D721Med (cell line): ENCODE measurements at regions not wholly inside any gene's neighbourhood (a gene's known extent, or its start where the extent isn't known, plus 50 kb on each side); places are given as distances from the start of the nearest gene placed in this dataset.
"Not testable (repeated sequence)": the region's sequence is repeated elsewhere in the genome, so short reads cannot be mapped to it uniquely, and the experiment has no call there.

Source experiments
- DNase-seq: peaks from one replicate; pipeline ENCODE4 v3.0.0; 2011; ENCODE audit warnings: low spot score; ENCODE audit not compliant: insufficient read length
- FAIRE-seq: peaks from 2 replicates; lab custom pipeline; 2011; peaks lifted over from hg19 to GRCh38; lab: Jason Lieb, UNC
- CTCF ChIP-seq: IDR thresholded peaks from 2 replicates; pipeline ENCODE4 v1.5.1; 2012; ENCODE audit warnings: mild to moderate bottlenecking, control low read depth; ENCODE audit not compliant: insufficient read depth; ENCODE audit errors: missing control alignments

- FAIRE-seq (no peak), DNase-seq (no peak)
- no peak for TF ChIP-seq CTCF
Measured at GRCh38 chr2:55768991-55769390, 75.3 kb upstream of the PNPT1 start.

GRCh38 chr2:55766947-55767346, 73.3 kb upstream of the PNPT1 start:
- TF ChIP-seq CTCF, result no peak
- no peak for DNase-seq
- FAIRE-seq, result no peak

- DNase-seq, FAIRE-seq: not testable (repeated sequence)
Measured at GRCh38 chr2:55765708-55766107, 72.1 kb upstream of the PNPT1 start.

- no peak for TF ChIP-seq CTCF
- FAIRE-seq, result no peak
- DNase-seq, result no peak
Measured at GRCh38 chr2:55763721-55764120, 70.1 kb upstream of the PNPT1 start.

GRCh38 chr2:55761526-55761925, 67.9 kb upstream of the PNPT1 start:
- TF ChIP-seq CTCF, result no peak
- DNase-seq, result no peak
- no peak for FAIRE-seq

- FAIRE-seq, result no peak
- TF ChIP-seq CTCF, result no peak
- no peak for DNase-seq
Measured at GRCh38 chr2:55761024-55761423, 67.4 kb upstream of the PNPT1 start.

GRCh38 chr2:55760125-55760524, 66.5 kb upstream of the PNPT1 start:
- FAIRE-seq, result no peak
- TF ChIP-seq CTCF, result no peak

GRCh38 chr2:55759271-55759921, 65.8 kb upstream of the PNPT1 start:
- DNase-seq, result no peak
- TF ChIP-seq CTCF, result no peak
- FAIRE-seq, result no peak

More at GRCh38 chr2:55760125-55760524, 66.5 kb upstream of the PNPT1 start:
- no peak for DNase-seq
